H9 (cell line): ENCODE measurements at regions not wholly inside any gene's neighbourhood (a gene's known extent, or its start where the extent isn't known, plus 50 kb on each side); places are given as distances from the start of the nearest gene placed in this dataset.

ENCODE experiments used
- DNase-seq: peaks from one replicate; pipeline ENCODE4 v3.0.0-alpha.2; 2017
- H2AFZ ChIP-seq: one replicate; pipeline ENCODE4 v1.6.1; 2013; ENCODE audit warnings: mild to moderate bottlenecking, low read length, control low read depth, moderate library complexity
- H2AK5ac ChIP-seq: 2 replicates; pipeline ENCODE4 v1.6.1; 2013; ENCODE audit warnings: low read length, control low read depth, mixed read lengths; ENCODE audit not compliant: insufficient read length
- H2BK120ac ChIP-seq: one replicate; pipeline ENCODE4 v1.6.1; 2013; ENCODE audit warnings: low read depth, mild to moderate bottlenecking, low read length, control low read depth, inconsistent platforms; ENCODE audit not compliant: poor library complexity, severe bottlenecking
- H2BK12ac ChIP-seq: 2 replicates; pipeline ENCODE4 v1.6.1; 2013; ENCODE audit warnings: low read length, control low read depth, mixed read lengths, low read depth; ENCODE audit not compliant: insufficient read length
- H2BK15ac ChIP-seq: 2 replicates; pipeline ENCODE4 v1.6.1; 2013; ENCODE audit warnings: low read depth, low read length, control low read depth
- H2BK20ac ChIP-seq: one replicate; pipeline ENCODE4 v1.6.1; 2013; ENCODE audit warnings: low read depth, mild to moderate bottlenecking, low read length, control low read depth, inconsistent platforms; ENCODE audit not compliant: poor library complexity, severe bottlenecking
- H2BK5ac ChIP-seq: 2 replicates; pipeline ENCODE4 v1.6.1; 2013; ENCODE audit warnings: low read length, control low read depth, mixed read lengths; ENCODE audit not compliant: insufficient read length
- H3K14ac ChIP-seq: 2 replicates; pipeline ENCODE4 v1.6.1; 2013; ENCODE audit warnings: low read length, control low read depth; ENCODE audit not compliant: insufficient read depth
- H3K18ac ChIP-seq: 2 replicates; pipeline ENCODE4 v1.6.1; 2013; ENCODE audit warnings: low read depth, mild to moderate bottlenecking, mixed read lengths, low read length, control low read depth; ENCODE audit not compliant: insufficient read length
- H3K23ac ChIP-seq: 2 replicates; pipeline ENCODE4 v1.6.1; 2013; ENCODE audit warnings: low read length, control low read depth, mixed read lengths, low read depth; ENCODE audit not compliant: insufficient read length
- H3K23me2 ChIP-seq: 2 replicates; pipeline ENCODE4 v1.6.1; 2013; ENCODE audit warnings: low read depth, mild to moderate bottlenecking, mixed read lengths, low read length, control low read depth; ENCODE audit not compliant: insufficient read length, poor library complexity, severe bottlenecking
- H3K27ac ChIP-seq: 2 replicates; pipeline ENCODE4 v1.5.1; 2013; ENCODE audit warnings: low read length, control low read depth, mixed read lengths, low read depth; ENCODE audit not compliant: insufficient read length
- H3K27me3 ChIP-seq: 2 replicates; pipeline ENCODE4 v1.6.1; 2013; ENCODE audit warnings: low read length, control low read depth, inconsistent platforms; ENCODE audit not compliant: insufficient read depth
- H3K4ac ChIP-seq: 2 replicates; pipeline ENCODE4 v1.6.1; 2013; ENCODE audit warnings: low read depth, mild to moderate bottlenecking, control low read depth, inconsistent platforms, low read length, moderate library complexity
- H3K4me1 ChIP-seq: 2 replicates; pipeline ENCODE4 v1.6.1; 2013; ENCODE audit warnings: low read length, control low read depth, inconsistent platforms; ENCODE audit not compliant: insufficient read depth
- H3K4me2 ChIP-seq: 2 replicates; pipeline ENCODE4 v1.6.1; 2013; ENCODE audit warnings: low read length, control low read depth, mixed read lengths; ENCODE audit not compliant: insufficient read length, insufficient read depth
- H3K56ac ChIP-seq: 2 replicates; pipeline ENCODE4 v1.6.1; 2013; ENCODE audit warnings: low read depth, mild to moderate bottlenecking, mixed read lengths, low read length, control low read depth; ENCODE audit not compliant: insufficient read length
- H3K79me1 ChIP-seq: 2 replicates; pipeline ENCODE4 v1.6.1; 2013; ENCODE audit warnings: low read depth, mild to moderate bottlenecking, moderate library complexity, low read length, control low read depth, inconsistent platforms; ENCODE audit not compliant: insufficient read depth, poor library complexity, severe bottlenecking
- H3K79me2 ChIP-seq: 2 replicates; pipeline ENCODE4 v1.6.1; 2013; ENCODE audit warnings: low read length, control low read depth, inconsistent platforms; ENCODE audit not compliant: insufficient read depth
- H3K9ac ChIP-seq: 2 replicates; pipeline ENCODE4 v1.6.1; 2013; ENCODE audit warnings: low read length, control low read depth, mixed read lengths; ENCODE audit not compliant: insufficient read length; ENCODE audit errors: extremely low read depth
- H3K9me3 ChIP-seq: one replicate; pipeline ENCODE4 v1.6.1; 2013; ENCODE audit warnings: low read depth, low read length, inconsistent platforms; ENCODE audit not compliant: control insufficient read depth
- H3T11ph ChIP-seq: one replicate; pipeline ENCODE4 v1.6.1; 2013; ENCODE audit warnings: mild to moderate bottlenecking, low read length, control low read depth, inconsistent platforms
- H4K20me1 ChIP-seq: one replicate; pipeline ENCODE4 v1.6.1; 2013; ENCODE audit not compliant: control insufficient read depth, insufficient read length, insufficient read depth
- H4K5ac ChIP-seq: 2 replicates; pipeline ENCODE4 v1.6.1; 2013; ENCODE audit warnings: low read depth, mild to moderate bottlenecking, mixed read lengths, low read length, control low read depth; ENCODE audit not compliant: insufficient read length
- H4K8ac ChIP-seq: replicated peaks from 2 replicates; pipeline ENCODE4 v1.6.1; 2013; ENCODE audit warnings: low read length, control low read depth, mixed read lengths, low read depth; ENCODE audit not compliant: insufficient read length
- H4K91ac ChIP-seq: 2 replicates; pipeline ENCODE4 v1.6.1; 2013; ENCODE audit warnings: low read depth, mild to moderate bottlenecking, moderate library complexity, mixed read lengths, low read length, control low read depth; ENCODE audit not compliant: insufficient read length
- H3K27ac Mint-ChIP-seq, 3 experiments: 2 replicates in 2 of 3; 3 replicates in 1 of 3; pipeline ENCODE4 v1.8.0; 2020 to 2021; ENCODE audit warnings: mixed read lengths in 3 of 3, mild to moderate bottlenecking in 1 of 3, moderate library complexity in 1 of 3
- H3K27me3 Mint-ChIP-seq: 2 replicates; pipeline ENCODE4 v1.8.0; 2021; ENCODE audit warnings: low read depth, mild to moderate bottlenecking, moderate library complexity, mixed read lengths
- H3K36me3 Mint-ChIP-seq, 3 experiments: 2 replicates in 2 of 3; 3 replicates in 1 of 3; pipeline ENCODE4 v1.8.0; 2020 to 2021; ENCODE audit warnings: low read depth in 3 of 3, mixed read lengths in 3 of 3; ENCODE audit not compliant: insufficient read depth in 1 of 3
- H3K4me1 Mint-ChIP-seq, 2 experiments: 2 replicates each; pipeline ENCODE4 v1.8.0; 2020; ENCODE audit warnings: mixed read lengths in 2 of 2
- H3K4me3 Mint-ChIP-seq, 2 experiments: 2 replicates in 1 of 2; 3 replicates in 1 of 2; pipeline ENCODE4 v1.8.0; 2020 to 2021; ENCODE audit warnings: mild to moderate bottlenecking in 2 of 2, mixed read lengths in 2 of 2, moderate library complexity in 1 of 2
- H3K9me3 Mint-ChIP-seq, 2 experiments: 2 replicates in 1 of 2; 3 replicates in 1 of 2; pipeline ENCODE4 v1.8.0; 2020; ENCODE audit warnings: mild to moderate bottlenecking in 2 of 2, mixed read lengths in 2 of 2, moderate library complexity in 1 of 2
- CTCF ChIP-seq: fragments of 200-600 bp; sonication (generic); conservative IDR thresholded peaks from 3 replicates; pipeline ENCODE4 v1.8.0; 2021; ENCODE audit warnings: antibody characterized with exemption, mild to moderate bottlenecking
- WGBS: extraction: QIAGEN DNeasy Blood & Tissue Kit; methylation state at CpG from one replicate; pipeline ENCODE4 v1.1.7; 2013; ENCODE audit warnings: missing lambda C conversion rate, low lambda C conversion rate, mixed read lengths; ENCODE audit not compliant: insufficient read length; ENCODE audit errors: extremely low coverage; 5-methylcytosine and 5-hydroxymethylcytosine counted together

GRCh38 chr2:228242591-228242990, 61.1 kb upstream of the SPHKAP start:
- H3K9me3 ChIP-seq = no peaks in the 10 kb centered on the region
- no peak overlapping the region for H2BK120ac ChIP-seq
- WGBS = no CpG with 5 or more reads among the region's 1 CpG
- H3K4me1 ChIP-seq = no peaks in the 10 kb centered on the region
- Mint-ChIP-seq H3K4me3 (no peak overlapping the region), H3K27me3 (no peaks in the 10 kb centered on the region), H3K27ac (no peak overlapping the region; a peak in 1 of 7 replicates), H3K36me3 (no peaks in the 10 kb centered on the region), H3K4me1 (no peaks in the 10 kb centered on the region), H3K9me3 (no peaks in the 10 kb centered on the region)
- no peak overlapping the region for H3K14ac ChIP-seq
- H2BK5ac ChIP-seq = no peak overlapping the region
- no peak overlapping the region for H3K56ac ChIP-seq
- H3K18ac ChIP-seq = no peak overlapping the region
- H2AFZ ChIP-seq = no peak overlapping the region
- H2AK5ac ChIP-seq = no peak overlapping the region
- H4K20me1 ChIP-seq = no peaks in the 10 kb centered on the region
- H2BK15ac ChIP-seq = no peak overlapping the region
- no peak overlapping the region for H2BK12ac ChIP-seq
- H3K79me1 ChIP-seq = no peaks in the 10 kb centered on the region
- no peak overlapping the region for H2BK20ac ChIP-seq
- H3K27ac ChIP-seq = no peak overlapping the region
- no peaks in the 10 kb centered on the region for H3K23me2 ChIP-seq
- DNase-seq = no peak
- no peaks in the 10 kb centered on the region for H3K27me3 ChIP-seq
- H3K9ac ChIP-seq = no peak overlapping the region
- H4K8ac ChIP-seq = no peak overlapping the region
- H4K5ac ChIP-seq = no peak overlapping the region
- H3K79me2 ChIP-seq = no peaks in the 10 kb centered on the region
- no peak overlapping the region for H4K91ac ChIP-seq
- no peak overlapping the region for H3K4me2 ChIP-seq
- H3K4ac ChIP-seq = no peak overlapping the region
- no peak overlapping the region for H3K23ac ChIP-seq
- H3T11ph ChIP-seq = no peak overlapping the region
- TF ChIP-seq CTCF = no peak
